Stimulated activated CD4-positive, alpha-beta T cell treated with anti-CD3 and anti-CD28 coated beads, Interleukin-1b, Interleukin-23, amount 100 ng/mL, for 48 hours (primary cell): ENCODE measurements at regions not wholly inside any gene's neighbourhood (a gene's known extent, or its start where the extent isn't known, plus 50 kb on each side); places are given as distances from the start of the nearest gene placed in this dataset.

Experiments used
- DNase-seq: peaks from one replicate; pipeline ENCODE4 v3.0.0-alpha.2; 2020

GRCh38 chr3:24769918-24770317, 275.3 kb upstream of the THRB start:
- no peak for DNase-seq

DNA sequence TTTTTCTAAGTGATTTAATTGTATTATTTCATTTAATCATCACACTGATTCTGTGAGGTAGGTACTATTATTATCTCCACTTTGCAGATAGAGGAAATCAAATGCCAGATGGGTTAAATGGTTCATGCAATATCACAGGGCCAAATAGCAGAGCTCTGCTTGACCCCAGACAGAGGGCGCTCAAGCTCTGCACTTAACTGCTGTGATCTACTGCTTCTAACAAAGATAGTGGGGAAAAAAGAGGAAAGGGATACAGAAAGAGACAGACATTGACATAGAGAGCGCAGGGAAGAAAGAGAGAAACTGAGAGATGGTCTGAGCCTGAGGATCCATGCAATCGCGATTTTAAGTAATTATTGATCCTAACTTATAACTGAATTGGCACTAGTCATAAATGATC, 279.1 kb upstream of the THRB start:
- peak; percentile 6 for DNase-seq

DNA sequence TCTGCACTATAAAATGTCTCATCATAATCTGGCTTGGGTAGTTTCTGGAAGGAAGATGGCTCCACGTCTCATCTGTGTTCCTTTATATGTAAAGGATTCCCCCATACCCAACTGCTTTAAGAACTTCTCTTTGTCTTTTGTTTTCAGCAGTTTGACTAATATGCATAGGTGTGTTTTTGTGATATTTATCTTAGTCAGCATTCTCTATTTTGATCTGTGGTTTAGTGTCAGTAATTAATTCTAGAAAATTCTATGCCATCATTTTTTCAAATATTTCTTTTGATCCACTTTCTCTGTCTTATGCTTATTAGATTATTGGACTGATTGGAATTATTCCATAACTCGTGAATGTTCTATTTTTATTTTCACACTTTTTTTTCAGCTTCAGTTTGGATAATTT, 286.3 kb upstream of the THRB start:
- DNase-seq, result no peak

GRCh38 chr3:24781454-24781853, 286.8 kb upstream of the THRB start:
- no peak for DNase-seq

- DNase-seq, result no peak
Observed at GRCh38 chr3:24793896-24794295, 299.2 kb upstream of the THRB start.

GRCh38 chr3:24802614-24803013, 308.0 kb upstream of the THRB start:
- no peak for DNase-seq

DNA sequence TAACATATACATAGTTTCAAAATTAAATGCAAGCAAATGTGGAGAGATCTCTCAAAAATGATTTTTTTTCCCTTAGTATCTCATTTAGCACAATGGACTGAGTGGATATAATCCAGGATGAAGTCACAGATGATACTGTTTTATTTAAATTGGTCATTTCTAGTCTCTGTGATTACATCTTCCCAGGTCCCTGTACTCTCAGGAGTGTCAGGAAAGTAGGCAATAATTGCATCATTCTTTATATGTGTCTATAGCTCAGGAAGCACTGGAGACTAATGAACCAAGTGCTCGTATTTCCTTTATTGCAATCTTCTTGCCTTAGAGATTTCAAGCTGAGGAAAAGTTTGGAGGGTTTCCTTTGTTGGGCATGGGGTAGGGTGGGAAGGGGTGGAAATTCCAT, 309.4 kb upstream of the THRB start:
- no peak for DNase-seq

GRCh38 chr3:24810881-24811280, 316.2 kb upstream of the THRB start:
- no peak for DNase-seq

DNA sequence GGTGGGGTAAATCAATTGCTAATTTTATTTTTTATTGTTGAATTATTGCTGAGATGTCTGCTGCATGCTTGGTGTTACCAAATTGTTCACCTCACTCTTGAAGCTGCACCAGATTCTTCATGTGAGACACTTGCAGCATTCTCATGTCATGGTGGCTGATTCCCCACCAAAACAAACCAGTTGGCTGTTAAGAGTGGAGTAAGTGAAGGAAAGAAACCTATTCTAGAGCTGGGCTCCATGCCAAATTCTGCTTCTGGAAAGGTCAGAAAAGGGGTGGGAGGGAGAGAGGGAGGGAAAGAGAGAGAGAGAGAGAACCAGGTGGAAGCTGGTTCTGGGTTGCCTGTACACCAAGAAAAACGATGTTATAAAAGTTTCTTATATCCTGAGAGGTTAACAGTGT, 317.5 kb upstream of the THRB start:
- no peak for DNase-seq

DNA sequence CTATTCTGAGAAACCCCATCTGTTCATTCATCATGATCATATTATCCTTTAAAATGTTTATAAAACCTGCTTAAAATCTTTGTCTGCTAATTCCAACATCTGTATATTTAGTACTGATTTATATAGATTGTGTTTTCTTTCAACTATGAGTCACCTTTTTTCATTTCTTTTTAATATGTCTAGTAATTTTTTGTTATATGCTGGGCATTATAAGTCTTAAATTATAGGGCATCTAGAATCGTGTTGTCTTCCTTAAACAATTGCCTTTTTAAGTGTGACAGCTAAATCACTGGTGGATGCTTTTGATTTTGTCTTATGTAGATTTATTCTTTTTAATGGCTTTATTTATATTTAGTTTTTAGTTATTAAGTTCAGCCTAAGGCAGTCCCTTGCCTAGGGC, 323.4 kb upstream of the THRB start:
- no peak for DNase-seq

- DNase-seq, result no peak
Observed at GRCh38 chr3:24828011-24828410, 333.4 kb upstream of the THRB start.

GRCh38 chr3:24828551-24828950, 333.9 kb upstream of the THRB start:
- no peak for DNase-seq

DNA sequence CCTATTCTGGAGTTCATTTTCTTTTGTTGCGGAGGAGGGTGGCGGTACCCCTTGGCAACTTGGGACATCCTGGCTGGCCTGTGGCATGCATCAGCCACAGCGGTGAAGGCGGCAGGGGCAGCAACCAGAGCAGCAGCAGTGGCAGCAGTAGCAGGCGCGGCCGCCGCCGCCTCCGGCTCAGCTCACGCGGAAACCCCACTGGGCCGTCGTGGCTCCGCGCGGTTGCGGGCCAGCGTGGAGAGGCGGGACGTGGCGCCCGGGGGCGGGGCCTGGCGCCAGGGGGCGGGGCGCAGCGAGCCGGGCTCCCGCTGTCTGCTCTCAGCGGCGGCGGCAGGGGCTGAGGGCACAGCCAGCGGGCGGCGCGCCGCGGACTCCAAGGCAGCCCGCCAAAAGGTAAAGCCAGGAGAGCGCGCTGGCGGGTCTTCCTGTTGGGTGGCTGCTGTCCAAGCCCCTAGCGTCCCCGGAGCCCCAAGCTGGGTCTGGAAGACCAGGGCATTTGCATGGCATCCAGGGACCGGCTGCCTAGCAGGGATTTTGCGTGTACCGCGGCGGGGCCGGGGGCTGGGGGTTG, 334.4 kb upstream of the THRB start:
- DNase-seq, result no peak

DNA sequence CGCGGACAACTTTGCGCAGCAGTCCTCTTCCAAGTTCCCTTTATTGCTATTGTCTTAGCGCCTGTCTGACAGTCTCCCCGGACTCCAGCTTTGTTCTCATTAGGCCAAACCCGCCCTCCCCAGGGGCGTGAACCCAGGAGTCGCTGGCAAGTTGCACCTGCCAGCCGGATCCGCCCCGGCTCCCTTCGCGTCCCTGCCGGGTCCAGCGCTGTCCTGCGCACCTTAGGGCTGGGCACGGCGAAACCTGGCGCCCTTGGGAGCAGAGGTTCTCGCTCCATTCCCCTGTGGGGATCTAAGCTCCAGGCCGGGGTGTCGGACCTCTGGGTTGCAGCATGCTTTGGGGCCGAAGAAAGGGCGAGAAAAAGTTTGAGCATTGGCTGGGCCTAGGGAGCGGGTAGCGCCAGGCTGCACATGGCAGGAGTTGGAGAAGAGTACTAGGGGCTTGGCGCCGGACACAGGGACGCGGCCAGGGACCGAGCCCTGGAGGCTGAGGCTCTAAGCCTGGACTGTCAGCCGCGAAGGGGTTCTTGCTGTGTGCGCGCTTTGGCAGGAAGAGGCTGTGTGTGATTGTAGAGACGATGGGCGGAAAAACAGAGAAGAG, 335.1 kb upstream of the THRB start:
- DNase-seq, result no peak

DNA sequence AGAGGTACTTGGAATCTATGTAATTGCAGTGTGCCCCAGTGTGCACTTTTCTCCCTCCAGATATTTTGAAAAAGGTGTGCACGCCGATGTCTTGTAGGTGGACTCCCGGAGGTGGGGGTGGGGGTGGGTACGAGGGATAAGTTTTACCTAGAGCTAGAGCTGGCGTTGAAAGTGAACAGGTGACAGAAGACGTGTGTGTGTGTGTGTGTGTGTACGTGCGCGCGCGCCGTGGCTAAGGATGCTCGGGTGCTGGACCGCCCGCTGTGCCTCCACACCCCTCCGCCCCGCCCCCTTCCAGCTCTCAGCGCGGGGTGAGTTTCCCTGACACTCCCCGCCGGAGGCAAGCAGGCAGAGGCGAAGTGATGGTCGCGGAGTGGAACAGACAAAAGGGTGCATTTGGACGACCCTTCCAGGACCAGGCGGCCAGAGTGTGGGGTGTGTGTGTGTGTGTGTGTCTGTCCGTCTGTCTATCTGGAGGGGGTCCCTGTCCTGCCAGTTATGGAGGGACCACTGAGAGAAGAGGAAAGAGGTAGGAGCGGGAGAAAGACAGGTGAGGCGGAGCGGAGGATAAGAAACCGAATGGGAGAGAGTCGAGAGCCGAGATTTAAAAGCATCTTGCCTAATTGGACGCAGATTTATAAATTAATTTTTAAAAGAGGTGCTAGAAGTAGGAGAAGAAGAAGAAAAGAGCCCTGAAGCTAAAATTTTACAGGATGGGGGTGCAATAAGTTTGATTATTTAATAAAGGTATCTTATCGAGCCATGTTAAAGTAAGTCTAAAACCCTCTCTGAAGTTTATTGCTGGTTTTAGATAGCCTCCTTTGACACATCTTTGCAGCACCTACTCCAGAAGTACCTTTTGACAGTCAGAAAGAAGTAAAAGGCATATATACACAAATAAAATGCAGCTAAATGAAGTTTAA, 335.8 kb upstream of the THRB start:
- no peak for DNase-seq

DNA sequence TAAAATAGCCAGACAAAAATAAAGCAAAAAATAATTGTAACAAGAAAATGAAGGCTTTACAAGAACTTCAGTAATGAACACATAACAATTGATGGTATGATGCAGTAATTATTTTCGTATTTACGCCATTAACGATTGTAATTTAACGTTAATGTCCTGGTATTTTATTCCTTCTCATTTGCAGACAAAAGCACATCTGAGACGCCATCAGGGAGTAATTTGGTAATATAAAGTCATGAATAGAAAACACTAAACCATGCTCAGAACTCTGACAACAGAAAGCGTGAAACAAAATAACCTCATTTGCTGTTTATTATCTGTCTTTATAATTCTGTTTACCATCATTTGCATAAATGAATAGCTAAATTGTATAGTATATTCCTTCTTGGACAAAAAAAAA, 336.6 kb upstream of the THRB start:
- DNase-seq, result no peak

- no peak for DNase-seq
Observed at GRCh38 chr3:24832891-24833290, 338.2 kb upstream of the THRB start.

- no peak for DNase-seq
Observed at GRCh38 chr3:24834442-24834841, 339.8 kb upstream of the THRB start.

GRCh38 chr3:24835510-24835909, 340.9 kb upstream of the THRB start:
- DNase-seq, result no peak

GRCh38 chr3:24837601-24838000, 343.0 kb upstream of the THRB start:
- DNase-seq, result no peak

DNA sequence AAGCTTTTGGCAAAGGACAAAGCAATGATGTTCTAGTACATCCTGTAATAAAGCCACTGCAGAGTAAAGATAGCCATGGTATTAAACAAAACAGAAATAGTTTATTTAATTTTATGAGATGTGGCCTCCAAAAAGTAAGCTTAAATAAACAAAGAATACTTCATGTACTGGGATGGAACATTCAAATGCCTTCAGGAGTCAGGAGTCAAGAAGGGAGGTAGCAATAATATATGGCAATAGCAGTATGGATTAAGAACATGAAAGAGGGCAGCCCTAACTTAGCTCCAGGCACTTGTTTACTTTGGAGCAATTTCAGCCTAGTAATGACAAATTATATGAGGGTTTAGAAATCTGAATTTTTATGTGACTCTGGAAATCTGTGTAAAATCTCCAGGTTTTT, 343.9 kb upstream of the THRB start:
- DNase-seq, result no peak

- no peak for DNase-seq
Observed at GRCh38 chr3:24843955-24844354, 349.3 kb upstream of the THRB start.

DNA sequence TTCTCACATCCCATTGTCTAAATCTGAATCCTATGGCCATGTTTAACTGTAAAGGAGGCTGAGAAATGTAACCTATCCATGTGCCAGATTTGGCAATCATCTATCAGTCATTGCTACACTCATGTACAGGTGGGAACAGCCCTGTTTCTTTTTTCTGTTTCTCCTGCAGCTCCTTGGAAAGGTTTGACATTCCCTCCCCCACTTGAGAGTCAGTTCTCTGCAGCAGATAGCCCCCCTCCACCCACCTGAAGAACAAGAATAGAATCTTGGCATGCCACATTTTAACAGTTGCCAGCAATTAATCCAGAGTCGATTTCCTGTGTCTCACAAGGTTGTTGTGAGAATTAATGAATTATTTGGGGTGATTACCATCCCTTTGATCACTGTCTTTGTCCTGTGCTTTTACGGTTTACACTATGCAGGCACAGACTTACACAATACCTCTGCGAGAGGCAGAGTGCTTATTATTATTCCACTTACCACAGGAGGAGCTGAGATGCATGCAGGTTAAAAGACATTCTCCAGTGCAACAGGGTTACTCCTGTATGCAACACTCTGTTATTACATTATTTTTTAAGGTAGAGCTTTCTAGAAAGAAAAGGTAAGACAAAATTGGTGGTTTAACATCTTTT, 351.0 kb upstream of the THRB start:
- DNase-seq, result no peak
